ENCODE measurements at regions not wholly inside any gene's neighbourhood (a gene's known extent, or its start where the extent isn't known, plus 50 kb on each side); places are given as distances from the start of the nearest gene placed in this dataset.

DNA sequence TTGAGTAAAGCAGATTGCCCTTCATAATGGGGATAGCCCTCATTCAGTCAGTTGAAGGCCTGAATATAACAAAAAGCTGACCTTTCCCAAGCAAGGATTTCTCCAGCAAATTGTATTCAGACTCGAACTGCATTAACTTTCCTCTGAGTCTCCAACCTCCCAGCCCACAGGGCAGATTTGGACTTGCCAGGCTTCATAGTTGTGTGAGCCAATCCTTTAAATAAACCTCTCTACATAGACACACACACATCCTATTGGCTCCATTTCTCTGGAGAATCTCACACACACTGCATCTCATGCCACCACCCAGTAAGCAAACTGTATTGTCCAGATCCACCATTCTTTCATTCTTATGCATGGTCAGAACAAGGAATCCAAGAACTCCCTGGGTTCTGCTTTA, 225.1 kb downstream of the MPDZ start:
- Histone ChIP-seq H3K9me3 (peaks cover 0 to 4% (median 0%) of the 10 kb centered on the region in 8 donors), H3K4me1 (no peaks in the 10 kb centered on the region), H3K36me3 (no peaks in the 10 kb centered on the region), H3K4me3 (no peak overlapping the region), H3K27me3 (replicated peaks in 1 of 7) (no peaks in the 10 kb centered on the region), H3K27ac (no peak overlapping the region)
- TF ChIP-seq POLR2AphosphoS5 (IDR thresholded peaks at IDR 0.05), result no peak
- no peak for DNase-seq
- WGBS, 5 donors, result 65 to 84% (median 71%) methylated on average over 1 of the region's 1 CpG
- intact Hi-C loops (cut with DNase I; ENCODE audit: low total_unique reads), result no loop called here

Small RNAs in the stretch of these regions (small RNA-seq; reads per million reads assigned to genes)
- gene RF00019, result 0 reads per million in 4 donors
